Fibroblast of skin of right quadriceps (primary cell): ENCODE measurements at regions not wholly inside any gene's neighbourhood (a gene's known extent, or its start where the extent isn't known, plus 50 kb on each side); places are given as distances from the start of the nearest gene placed in this dataset.

Source experiments
- DNase-seq: peaks from one replicate; pipeline ENCODE4 v3.0.0-alpha.2; 2013

DNA sequence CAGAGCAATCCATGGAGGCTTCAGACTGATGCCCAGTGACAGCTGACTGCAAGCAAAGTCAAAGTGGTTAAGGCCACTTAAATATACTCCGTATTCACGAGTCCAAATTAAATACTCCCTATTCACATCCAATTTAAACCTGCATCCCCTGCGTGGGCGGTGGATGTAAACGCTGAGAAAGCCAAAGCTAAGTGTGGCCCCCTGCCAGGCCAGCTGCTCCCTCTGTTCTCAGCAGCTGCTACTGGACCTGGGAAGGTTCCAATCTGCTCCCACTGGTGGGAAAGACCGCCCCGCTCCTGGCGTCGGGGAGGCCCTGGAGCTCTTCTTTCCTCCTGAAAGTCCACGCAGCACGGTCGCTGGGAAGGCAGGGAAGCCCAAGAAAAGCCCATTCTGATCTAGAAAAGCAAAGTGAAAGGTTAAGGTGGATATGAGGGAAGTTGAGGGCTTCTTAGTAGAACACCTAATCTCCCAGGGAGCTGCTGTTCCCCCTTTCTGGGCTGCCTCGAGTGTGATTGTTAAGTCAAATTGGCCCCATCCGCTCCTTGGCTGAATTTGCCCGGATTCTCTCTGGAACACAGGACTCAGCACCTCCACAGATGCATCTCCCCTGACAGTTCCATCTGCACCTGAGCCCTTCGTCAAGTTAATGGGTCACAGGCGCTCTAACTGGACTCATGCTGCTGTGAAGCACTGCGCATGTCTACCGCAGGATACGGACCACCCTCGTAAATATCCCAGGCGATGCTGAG is 205.5 kb downstream of the USP12 start:
- DNase-seq = no peak

DNA sequence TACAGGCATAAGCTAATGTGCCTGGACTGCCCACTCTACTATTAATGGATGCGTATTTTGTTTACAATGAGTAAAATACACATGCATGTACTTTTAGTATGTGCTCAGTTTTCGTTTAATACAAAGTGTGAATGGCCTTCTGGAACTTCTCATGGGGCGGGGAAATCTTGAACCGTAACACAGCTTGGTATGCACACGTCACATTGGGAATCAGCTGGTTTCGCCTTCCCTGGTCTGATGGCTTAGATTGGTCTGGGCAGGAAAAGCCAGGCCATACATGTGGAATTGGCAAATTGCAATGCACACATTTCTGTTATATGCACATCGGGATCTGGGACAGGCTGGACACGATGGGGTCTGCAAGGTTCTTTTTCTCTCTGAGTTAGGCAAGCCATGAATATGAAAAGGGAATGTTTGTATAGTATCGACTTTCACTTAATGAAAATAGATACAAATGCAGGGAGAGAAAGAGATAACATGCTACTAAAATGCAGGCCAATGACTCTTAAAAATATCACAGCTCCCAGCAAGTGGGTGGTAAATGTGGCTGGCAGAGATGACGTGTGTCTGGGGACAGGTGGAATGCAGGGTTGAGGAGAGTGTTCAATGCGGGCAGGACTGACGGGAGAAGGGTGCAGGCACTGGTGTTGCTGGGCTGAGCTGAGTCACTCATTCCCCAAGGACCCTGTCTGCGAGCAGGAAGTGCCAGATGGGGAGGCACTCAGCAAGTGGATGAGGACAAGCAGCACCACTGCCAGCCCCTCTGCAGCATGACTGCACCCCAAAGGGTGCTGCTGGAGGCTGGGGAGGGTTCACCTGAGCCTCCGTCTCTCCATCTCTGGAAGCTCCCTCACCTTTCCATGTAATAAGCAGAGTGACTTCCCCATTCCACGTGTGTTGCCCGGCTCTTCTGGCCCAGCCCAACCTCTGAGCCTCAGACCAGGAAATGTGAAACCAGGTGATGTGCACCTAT is 204.0 kb upstream of the GPR12 start:
- no peak for DNase-seq

DNA sequence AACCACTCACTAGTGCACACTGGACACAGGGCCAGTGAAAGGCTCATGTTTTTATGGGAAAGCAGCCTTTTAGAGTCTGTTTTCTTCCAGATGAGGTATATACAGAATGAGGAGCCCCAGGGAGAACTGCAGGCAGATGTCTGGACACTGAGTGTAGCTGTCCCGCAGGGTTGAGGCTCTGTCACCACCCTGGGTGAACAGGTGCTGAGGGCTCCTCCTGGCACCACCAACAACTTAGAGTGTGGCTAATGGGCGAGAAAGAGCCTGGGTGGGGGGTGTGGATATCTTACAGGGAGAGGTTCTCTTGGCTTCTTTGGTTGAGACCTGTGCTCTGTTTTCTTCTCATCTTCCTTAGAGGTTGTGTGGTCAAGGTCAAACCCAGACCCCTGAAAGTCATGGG is 202.1 kb upstream of the GPR12 start:
- no peak for DNase-seq

DNA sequence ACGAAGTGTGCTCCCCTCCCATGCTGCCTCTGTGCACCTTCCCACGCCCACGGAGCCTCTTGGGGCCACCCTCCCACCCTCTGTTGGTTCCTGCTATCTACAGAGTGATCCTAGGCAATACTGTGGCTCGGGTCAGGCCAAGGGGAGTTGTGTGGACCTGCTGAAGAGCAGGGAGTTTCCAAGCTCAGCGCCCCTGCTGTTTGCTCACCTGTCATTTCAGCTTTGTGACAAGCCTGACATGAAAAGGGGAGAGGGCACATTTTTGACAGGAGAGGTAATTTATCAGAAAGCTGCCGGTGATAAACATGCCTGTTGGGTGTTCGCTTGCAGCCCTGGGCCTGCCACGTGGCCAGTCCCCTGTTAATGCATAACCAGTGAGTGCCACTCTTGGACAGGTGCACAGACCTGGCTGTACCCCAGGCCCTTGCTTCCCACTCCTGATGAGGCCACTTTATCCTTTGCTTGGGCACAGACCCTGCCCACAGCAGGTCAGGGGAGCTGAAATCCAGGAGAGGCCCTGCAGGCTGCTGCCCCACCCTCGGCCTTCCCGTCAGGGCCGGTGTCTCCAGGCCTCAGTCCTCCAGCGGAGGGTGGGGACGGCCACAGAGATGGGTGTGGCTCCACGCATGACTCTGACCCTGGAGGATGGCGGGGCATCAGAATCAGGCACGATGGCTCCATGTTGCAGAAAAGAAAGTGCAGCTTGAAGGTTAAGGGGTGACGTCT is 201.5 kb upstream of the GPR12 start:
- no peak for DNase-seq

DNA sequence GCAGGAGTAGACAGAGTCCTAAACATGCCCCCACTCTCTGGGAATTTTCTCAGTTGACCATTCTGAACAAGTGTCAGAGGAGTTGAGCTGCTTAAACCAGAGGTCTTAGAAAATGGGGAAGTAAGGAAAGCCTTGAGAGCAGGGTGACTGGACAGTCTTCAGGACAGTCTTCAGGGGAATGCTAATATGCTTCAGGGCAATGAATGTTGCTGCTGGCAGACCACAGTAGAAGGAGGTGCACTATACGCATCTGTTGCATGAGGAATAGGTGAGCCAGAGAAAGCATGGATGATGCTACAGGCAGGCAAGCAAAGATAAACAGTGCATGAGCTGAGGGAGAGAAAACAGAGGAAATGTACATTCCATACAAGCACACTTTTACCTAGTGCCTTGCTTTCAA is 196.6 kb upstream of the GPR12 start:
- DNase-seq = no peak

DNA sequence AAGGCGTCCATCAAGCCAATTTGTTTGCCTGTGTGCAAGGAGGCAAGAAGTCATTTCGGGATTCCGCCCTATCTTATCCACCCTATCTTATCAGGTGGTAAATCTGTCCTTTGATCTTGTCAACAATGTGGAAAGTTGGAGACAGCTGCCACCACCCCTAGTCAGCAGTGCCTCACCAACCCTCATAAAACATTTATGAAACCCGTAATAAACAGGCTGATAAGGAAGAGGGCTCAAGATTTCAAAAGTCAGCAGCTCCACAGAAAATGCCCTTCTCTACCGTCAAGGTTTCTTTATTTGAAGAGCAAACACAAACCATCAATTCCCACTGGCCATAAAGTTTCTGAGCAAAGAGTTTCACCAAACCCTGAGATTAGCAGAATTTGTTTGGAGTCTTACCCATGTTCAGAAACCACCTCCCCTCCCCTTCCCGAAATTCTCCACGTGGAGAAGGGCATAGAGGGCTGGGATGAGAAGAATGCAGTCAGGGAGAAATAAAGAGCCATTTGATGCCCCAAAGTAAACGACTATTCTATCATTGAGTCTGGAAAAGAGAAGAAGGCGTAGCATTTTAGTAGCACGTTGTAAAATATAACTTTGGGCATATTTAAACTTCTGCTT is 196.0 kb upstream of the GPR12 start:
- DNase-seq = no peak

DNA sequence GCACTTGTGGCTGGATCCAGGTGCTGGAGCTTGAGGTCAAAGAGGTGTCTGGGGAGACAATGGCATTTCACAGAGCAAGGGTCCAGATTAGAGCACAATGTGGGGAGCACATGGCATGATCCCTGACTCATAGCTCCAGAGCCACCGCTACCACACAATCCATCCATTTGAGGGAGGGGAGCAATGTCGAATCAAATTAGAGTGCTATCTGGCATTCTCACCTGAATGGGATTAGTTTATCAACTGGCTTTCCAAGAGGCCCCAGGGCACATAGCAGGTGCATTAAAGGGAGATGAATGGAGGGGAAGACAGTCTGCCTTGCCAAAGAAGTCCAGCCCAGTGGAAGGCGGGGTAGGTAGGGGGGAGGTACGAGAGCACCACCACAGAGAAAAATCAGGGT is 194.4 kb upstream of the GPR12 start:
- DNase-seq = no peak

DNA sequence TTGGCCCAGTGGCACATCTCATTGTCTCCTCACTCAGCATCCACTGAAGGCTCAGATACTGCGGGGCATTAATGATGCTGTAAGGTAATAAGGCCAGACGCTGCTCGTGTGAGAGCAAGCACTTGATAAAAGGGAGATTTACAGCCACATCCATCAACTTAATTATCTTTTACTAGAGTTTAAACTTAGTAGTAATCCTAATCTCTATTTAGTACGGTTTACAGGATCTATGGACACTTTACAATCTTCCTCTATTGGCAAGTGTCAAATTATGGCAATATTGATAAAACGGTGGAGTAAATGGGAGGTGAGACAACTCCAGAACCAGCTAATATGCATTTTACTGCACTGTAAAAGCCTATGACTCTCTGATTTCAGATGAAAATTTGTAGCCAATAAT is 192.7 kb upstream of the GPR12 start:
- DNase-seq = no peak

DNA sequence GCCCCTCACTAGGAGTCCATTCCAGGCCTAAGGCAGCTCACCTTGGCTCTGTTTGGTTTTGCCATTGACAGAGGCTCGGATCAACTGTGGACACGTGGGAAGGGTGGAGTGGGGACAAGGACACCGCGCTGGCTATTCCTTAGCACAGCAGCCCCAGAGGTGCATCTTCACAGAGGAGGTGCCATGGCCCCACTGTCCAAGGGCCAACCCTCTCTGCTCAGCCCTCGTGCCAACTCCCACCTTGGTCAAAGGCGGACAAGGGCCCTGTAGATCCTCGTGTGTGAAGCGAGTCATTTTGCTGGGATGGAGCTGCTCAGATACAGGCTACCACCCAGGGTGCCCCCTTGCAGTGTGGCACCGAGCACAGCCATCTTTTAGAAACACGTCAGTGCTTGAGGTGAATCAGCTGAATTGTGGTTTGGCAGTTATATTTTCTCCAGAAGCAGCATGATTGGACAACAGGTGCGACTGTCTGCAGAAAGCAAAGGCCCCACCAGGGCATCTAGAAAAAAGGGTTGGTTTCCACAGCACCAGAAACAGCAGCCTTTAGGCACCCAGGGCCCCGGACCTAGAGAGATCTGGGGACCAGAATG is 192.1 kb upstream of the GPR12 start:
- no peak for DNase-seq

DNA sequence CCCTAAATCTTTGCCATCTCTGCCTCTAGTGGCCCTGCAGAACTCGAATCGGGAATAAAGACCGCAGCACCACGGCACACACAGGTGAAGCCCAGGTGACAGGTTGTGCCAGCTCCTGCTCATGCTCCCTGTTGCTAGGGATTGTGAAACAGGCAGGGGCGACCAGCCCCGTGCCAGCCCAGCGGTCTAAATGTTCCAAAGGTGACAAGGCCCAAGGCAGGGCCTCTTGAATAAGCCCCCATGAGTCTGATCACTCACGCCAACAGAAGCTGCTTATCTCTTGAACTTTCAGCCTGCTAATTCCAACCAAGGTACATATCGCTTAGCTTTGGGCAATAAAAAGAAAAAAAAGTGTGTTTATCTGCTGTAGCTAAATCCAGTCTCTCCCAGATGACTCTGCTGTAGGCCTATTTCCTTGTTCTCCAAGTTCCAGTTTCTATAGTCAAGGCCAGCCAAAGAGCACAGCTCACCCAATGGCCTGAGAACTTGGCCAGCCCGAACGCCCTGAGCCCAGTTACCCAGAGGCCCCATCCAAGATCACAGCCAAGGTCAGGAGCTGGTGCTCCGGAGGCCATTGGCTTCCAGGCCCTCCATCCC is 191.1 kb upstream of the GPR12 start:
- DNase-seq = no peak

DNA sequence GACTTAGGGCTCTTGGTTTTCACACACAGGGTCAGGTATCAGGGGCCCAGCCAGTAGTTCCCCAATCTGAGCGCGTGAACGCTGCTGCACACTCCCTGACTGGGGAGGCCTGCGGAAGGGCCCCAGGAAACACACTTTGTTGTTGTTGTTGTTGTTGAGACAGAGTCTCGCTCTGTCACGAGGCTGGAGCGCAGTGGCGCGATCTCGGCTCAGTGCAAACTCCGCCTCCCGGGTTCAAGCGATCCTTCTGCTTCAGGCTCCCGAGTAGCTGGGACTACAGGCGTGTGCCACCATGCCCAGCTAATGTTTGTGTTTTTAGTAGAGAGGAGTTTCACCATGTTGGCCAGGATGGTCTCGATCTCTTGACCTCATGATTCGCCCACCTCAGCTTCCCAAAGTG is 190.4 kb upstream of the GPR12 start:
- no peak for DNase-seq

DNA sequence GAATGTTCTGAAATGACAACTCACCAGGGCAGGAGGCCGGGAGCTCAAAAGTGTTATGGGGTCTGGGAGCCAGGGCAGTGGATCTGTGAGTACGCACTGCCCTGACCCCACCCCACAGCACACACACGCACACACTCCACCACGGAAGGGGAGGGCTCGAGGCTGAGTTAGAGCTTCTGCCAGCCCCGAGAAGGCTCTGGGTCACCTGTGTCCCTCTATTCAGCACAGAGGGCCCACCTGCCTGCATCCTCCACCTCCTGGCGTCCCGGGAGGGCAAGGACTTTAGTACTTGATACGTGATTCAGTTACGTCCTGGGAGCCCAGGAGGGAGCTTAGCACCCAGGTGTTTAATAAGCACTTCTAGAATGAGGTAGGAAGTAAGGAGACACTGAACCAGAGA is 190.0 kb upstream of the GPR12 start:
- no peak for DNase-seq

DNA sequence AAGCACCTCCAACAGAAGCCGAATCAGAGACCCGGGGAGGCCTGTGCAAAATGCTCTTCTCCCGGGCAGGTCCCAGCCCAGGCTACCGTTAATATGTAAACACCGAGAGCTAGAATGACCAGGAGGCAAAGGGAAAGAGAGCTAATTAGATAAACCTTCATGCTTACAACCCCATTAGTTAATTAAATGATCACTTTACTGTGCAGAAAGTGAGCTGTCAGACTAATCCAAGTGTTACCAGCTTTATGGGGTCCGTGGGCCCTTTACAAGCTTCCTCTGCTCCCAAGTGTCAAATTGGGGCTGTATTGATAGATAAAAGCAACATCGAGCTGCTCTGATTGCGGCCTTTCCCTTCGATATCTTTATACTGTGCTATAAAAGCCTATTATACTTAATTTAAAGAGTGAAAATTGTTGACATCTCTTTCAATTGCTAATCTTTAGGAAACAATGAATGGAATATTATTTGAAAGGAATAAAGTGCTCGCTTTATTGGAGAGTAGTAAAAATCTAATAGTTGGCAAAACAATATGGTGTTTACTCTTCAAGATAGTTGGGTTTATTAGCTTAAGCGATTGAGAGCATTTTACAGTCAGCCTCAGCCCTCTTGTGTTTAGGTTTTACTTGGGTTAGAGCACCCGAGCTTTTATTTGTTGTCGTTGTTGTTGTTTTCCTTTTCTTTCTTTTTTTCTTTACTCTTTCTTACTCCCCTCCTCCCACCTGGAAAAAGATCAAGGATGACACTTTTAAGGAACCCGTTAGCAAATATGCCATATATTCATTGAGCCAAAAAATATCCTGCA is 189.3 kb upstream of the GPR12 start:
- DNase-seq = no peak

DNA sequence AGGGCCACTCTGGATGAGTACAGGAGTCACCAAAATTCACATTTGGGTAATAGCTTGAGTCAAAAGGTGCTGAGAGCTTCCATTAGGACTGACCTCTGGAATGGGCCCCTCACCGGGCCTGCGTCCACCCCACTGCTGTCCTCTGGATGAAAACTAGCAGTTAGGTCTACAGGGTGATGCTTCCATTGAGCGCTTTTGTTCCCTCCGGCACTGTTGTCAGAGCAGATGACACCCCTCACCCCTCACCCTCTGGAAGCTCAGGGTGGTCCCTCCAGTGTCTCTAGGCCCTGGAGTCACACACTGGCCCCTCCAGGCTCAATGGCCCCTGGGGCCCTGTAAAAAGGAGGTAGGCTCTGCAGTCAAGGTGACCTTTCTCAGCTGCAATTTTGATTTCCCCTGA is 187.8 kb upstream of the GPR12 start:
- no peak for DNase-seq

DNA sequence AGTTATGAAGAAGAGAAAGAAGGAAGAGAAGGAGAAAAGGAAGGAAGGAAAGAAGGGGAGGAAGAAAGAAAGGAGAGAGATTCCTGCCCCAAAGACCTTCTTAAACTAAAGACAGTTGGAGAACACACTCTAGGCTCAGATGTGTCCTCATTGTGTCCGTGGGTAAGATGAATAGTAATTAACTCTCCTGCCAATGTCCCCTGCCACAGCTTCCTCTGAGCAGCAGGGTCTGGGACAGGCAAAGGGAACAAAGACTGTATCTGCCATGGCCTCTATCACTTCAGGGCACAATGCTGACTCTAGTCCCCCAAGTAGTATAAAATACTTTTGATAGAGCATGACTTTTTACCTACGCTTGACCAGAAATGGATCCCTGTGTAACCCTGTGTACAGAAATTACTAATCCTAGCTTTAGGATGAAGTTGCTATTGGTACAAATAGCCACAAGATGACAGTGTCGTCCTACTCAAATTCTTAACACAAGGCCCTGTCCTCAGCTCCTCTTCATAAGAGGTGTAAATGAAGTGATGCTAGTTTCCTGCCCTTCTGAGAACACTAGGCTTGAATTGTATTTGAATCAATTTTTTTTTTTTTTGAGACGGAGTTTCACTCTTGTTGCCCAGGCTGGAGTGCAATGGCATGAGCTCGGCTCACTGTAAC is 186.2 kb upstream of the GPR12 start:
- DNase-seq = peak; percentile 32

DNA sequence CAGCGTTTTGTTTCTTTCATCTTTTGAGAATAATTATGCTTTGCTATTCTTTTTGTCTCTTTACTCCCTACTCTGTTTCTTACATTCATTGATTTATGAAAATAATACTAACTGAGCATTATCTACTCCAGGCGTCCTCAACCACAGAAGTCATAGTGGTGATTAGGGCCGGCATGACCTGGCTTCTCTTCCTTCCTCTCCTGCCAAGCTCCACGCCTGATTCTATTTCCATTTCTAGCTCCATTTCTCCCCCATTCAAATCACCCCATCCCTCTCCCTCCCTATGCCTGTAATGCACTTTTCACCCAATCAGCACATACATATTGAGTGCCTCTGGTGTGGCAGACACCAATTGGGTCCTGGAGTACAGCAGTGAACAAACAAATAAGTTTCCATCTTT is 183.2 kb upstream of the GPR12 start:
- DNase-seq = no peak

DNA sequence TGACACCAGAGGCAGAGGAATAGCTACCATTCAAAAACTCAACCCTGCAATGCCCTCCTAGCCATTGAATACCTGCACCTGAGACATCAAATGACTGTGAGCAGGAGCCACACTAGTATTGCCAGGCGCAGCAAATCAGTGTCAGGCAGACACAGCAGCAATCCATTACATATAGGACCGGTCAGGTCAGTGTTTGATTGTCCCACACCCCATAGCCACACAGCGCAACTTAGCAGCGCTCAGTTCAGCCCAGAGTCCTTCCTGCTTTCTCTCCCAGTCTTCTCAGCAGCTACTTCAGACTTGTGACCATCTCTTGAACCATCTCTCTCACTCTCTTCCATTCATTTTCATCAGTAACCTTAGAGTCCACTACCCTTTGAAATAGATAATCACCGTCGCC is 181.6 kb upstream of the GPR12 start:
- no peak for DNase-seq

DNA sequence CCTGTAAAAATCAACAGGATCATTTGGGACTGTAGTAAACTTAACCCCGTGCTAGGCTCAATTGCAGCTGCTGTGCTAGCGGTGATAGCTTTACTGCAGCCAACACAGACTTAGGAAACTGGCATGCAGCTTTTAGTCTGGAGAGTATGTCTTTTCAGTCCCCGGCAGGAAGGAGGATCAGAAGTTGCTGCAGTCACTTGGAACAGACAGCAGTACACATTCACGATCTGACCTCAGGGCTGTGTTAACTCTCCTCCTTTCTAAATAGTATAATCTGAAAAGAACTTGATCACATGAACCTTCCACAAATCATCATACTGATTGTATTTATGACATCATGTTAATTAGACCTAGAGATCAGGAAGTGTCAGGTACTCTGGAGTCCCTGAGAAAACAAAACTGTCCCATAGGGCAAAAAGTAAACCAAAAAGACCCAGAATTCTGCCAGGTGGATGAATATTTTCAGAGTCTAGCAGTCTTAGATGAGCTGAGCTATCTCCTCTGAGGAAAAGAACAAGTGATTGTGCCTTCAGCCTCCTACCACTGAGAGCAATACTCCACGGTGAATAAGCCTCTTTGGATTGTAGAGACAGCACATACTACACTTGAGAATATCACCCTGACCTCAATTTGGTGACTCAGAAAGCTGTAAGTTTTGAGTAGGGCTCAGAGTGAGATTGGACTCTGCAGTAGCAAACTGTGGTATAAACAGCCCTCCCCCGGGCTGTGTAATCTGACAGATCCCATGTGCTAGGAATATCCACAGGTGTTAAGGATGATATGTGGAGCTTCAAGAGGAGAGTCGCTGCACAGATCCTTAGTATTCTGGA is 181.0 kb upstream of the GPR12 start:
- DNase-seq = peak; percentile 57

DNA sequence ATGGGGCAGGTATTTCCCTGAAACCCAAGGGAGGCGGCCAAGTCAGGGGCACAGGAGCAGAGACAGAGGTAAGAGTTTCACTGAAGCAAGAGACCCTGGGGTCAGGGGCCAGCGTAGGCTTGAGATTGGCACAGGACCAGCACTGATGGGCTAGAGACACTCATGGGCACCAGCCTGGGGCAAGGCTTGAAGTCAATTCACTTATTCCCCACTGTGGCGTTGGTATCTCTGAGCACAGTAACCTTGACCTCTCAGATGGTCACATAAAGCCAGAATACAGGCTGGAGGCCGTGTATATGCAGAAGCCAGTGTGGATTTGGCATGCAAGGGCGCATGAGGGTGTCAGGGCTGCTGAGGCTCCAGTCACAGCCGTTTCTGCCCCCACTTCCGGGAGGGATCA is 173.5 kb upstream of the GPR12 start:
- DNase-seq = no peak

DNA sequence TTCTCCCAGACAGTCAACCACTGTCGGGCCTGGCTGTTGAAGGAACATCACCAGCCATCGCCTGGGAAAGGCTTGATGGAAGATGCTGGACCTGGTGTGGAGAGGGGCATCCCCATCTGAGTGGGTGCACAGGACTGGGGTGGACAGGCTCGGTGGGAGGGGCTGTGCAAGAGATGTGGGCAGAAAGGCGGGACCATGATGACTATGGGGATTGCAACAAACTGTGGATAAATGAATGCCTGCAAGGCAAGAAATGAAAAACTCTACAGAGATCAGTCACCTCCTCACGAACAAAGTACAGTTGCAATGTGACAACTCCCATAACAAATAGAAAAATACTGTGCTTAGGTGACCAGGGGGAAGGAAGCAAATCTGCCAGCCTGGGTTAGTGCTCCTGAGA is 171.9 kb upstream of the GPR12 start:
- no peak for DNase-seq
